ENCODE measurements at regions not wholly inside any gene's neighbourhood (a gene's known extent, or its start where the extent isn't known, plus 50 kb on each side); places are given as distances from the start of the nearest gene placed in this dataset.

GRCh38 chr2:198639580-198639979 lies 818.2 kb downstream of the SATB2 start:
- no peak overlapping the region for H3K4me3 ChIP-seq (replicated peaks in 1 of 3; ENCODE audit: insufficient read depth in 1 of 3, low read depth in 1 of 3, low read length in 3 of 3)
- POLR2A ChIA-PET, result no interaction called here
- CTCF ChIA-PET, result no interaction called here
- no peak for FAIRE-seq
- H3K36me3 ChIP-seq (ENCODE audit: control insufficient read depth in 2 of 2, extremely low read depth in 1 of 2, insufficient read depth in 2 of 2, low read length in 2 of 2), result no peaks in the 10 kb centered on the region
- no peaks in the 10 kb centered on the region for H3K4me1 ChIP-seq (ENCODE audit: control insufficient read depth, extremely low read depth, insufficient read depth, low read length)
- intact Hi-C loops (cut with micrococcal nuclease) (no loop called here), dilution Hi-C loops (cut with MboI; ENCODE audit: extremely low pct_ligation_motif_present, low sequenced_read_pairs) (no loop called here)
- no peak for DNase-seq (ENCODE audit: low read depth, low spot score)
- H4K20me1 ChIP-seq (replicated peaks; ENCODE audit: control insufficient read depth, extremely low read depth, insufficient read depth, low read length), result no peaks in the 10 kb centered on the region
- no TSS peak for BruUV-seq (replicated peaks)
- H3K9me1 ChIP-seq (replicated peaks; ENCODE audit: control insufficient read depth, extremely low read depth, insufficient read depth, low read length), result no peaks in the 10 kb centered on the region
- H3K9me3 ChIP-seq (replicated peaks; ENCODE audit: control insufficient read depth, insufficient read depth, low read length), result no peaks in the 10 kb centered on the region
- no peak overlapping the region for H3K9ac ChIP-seq (replicated peaks; ENCODE audit: extremely low read depth, insufficient read depth, low read length)
- H3K27me3 ChIP-seq (ENCODE audit: control insufficient read depth in 2 of 2, insufficient read depth in 2 of 2, low read length in 2 of 2), result no peaks in the 10 kb centered on the region
- no peak overlapping the region for H3K4me2 ChIP-seq (ENCODE audit: insufficient read depth, low read length)
- no peak overlapping the region for H3K27ac ChIP-seq (ENCODE audit: insufficient read depth, low read depth, low read length)
- TF ChIP-seq POLR2AphosphoS5 (IDR thresholded peaks at IDR 0.05; ENCODE audit: insufficient read depth, low read depth, low read length) (no peak), EZH2 (IDR thresholded peaks at IDR 0.05; ENCODE audit: borderline replicate concordance, low read depth, low read length, severe bottlenecking) (no peak)
- no peak overlapping the region for H2AFZ ChIP-seq (ENCODE audit: low read depth, low read length)
- no peaks in the 10 kb centered on the region for H3K79me2 ChIP-seq (ENCODE audit: control insufficient read depth, insufficient read depth, low read length)

GRCh38 chr2:198638577-198638976 lies 819.2 kb downstream of the SATB2 start:
- H3K4me2 ChIP-seq (ENCODE audit: insufficient read depth, low read length), result no peak overlapping the region
- no peaks in the 10 kb centered on the region for H3K27me3 ChIP-seq (ENCODE audit: control insufficient read depth in 2 of 2, insufficient read depth in 2 of 2, low read length in 2 of 2)
- no peak overlapping the region for H3K4me3 ChIP-seq (replicated peaks in 1 of 3; ENCODE audit: insufficient read depth in 1 of 3, low read depth in 1 of 3, low read length in 3 of 3)
- DNase-seq (ENCODE audit: low read depth, low spot score) (no peak), FAIRE-seq (no peak)
- no peaks in the 10 kb centered on the region for H3K79me2 ChIP-seq (ENCODE audit: control insufficient read depth, insufficient read depth, low read length)
- no peak for TF ChIP-seq FOS (IDR thresholded peaks at IDR 0.05; ENCODE audit: borderline replicate concordance, insufficient read depth, low read length)
- no peaks in the 10 kb centered on the region for H3K9me1 ChIP-seq (replicated peaks; ENCODE audit: control insufficient read depth, extremely low read depth, insufficient read depth, low read length)
- H3K36me3 ChIP-seq (ENCODE audit: control insufficient read depth in 2 of 2, extremely low read depth in 1 of 2, insufficient read depth in 2 of 2, low read length in 2 of 2), result no peaks in the 10 kb centered on the region
- no peak overlapping the region for H3K9ac ChIP-seq (replicated peaks; ENCODE audit: extremely low read depth, insufficient read depth, low read length)
- no peaks in the 10 kb centered on the region for H3K4me1 ChIP-seq (ENCODE audit: control insufficient read depth, extremely low read depth, insufficient read depth, low read length)
- no peaks in the 10 kb centered on the region for H4K20me1 ChIP-seq (replicated peaks; ENCODE audit: control insufficient read depth, extremely low read depth, insufficient read depth, low read length)
- no TSS peak for BruUV-seq (replicated peaks)
- no peak overlapping the region for H3K27ac ChIP-seq (ENCODE audit: insufficient read depth, low read depth, low read length)
- intact Hi-C loops (cut with micrococcal nuclease) (no loop called here), dilution Hi-C loops (cut with MboI; ENCODE audit: extremely low pct_ligation_motif_present, low sequenced_read_pairs) (no loop called here)
- ChIA-PET POLR2A (no interaction called here), CTCF (no interaction called here)
- H3K9me3 ChIP-seq (replicated peaks; ENCODE audit: control insufficient read depth, insufficient read depth, low read length), result no peaks in the 10 kb centered on the region
- H2AFZ ChIP-seq (ENCODE audit: low read depth, low read length), result no peak overlapping the region
